ENCODE measurements at regions not wholly inside any gene's neighbourhood (a gene's known extent, or its start where the extent isn't known, plus 50 kb on each side); places are given as distances from the start of the nearest gene placed in this dataset.
"Not testable (repeated sequence)": the region's sequence is repeated elsewhere in the genome, so short reads cannot be mapped to it uniquely, and the experiment has no call there.

DNA sequence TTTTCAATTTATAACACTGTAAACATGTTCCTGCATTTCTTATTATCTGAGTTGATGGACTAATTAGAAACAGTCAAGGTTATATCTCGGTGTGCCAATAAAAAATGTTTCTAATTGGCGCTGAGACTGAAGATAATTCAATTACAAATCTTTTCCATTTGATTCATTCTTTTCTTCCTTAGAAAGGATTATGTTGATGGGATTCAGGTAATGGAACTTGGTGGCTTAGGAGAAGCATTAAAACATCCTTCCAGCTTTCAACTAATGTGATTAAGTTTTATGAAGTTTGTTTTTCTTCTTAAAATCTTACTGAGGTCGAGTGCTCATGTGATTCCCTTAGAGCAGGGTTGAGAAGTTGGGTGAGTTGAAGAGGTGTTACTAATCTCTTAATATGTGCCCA lies 1015.3 kb downstream of the NR2F1-AS1 start:
- no peak for DNase-seq (ENCODE audit: low read depth in 2 of 2)

DNA sequence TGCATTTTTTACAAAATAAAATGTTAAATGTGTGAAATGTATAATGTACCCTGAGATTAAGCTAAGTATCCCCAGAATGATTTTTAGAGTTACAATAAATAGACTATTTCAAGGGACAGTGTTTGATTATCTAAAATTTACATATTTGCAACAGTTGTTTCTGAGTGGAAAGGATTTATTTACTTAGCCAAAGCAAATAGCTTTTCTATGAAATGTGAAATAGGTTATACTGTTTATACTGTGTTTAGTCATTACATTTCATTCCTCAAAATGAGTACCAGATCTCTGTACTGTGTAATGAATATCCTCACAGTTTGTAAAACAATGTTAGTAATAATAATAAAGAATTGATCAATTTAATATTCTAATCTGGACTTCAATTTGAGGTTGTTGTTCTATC lies 1019.0 kb downstream of the NR2F1-AS1 start:
- no peak for DNase-seq (ENCODE audit: low read depth in 2 of 2)

DNA sequence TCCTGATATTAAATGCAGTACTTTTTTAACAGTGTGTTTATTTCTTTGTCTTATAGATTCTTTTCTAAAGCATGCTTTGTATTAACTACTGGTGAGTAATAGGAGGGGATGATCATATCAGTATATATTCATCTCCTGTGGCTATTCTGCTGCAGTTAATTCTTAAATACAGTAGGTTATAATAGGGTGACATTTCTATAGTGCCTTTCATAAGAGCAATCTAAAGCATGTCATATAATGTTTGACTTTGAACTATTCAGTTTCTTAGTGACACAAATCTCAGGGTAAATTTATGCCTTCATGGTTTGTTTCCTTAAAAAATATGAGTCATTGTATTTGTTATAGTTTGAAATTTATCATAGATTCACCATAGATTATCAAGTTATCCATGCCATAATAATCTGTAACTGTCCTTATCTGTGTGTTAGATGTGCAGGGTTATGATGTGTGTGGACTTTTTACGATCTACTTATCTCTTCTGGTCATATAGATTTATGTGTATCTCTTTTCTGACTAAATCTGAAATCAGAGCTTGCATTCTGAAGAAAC lies 1019.5 kb downstream of the NR2F1-AS1 start:
- DNase-seq (ENCODE audit: low read depth in 2 of 2): no peak

DNA sequence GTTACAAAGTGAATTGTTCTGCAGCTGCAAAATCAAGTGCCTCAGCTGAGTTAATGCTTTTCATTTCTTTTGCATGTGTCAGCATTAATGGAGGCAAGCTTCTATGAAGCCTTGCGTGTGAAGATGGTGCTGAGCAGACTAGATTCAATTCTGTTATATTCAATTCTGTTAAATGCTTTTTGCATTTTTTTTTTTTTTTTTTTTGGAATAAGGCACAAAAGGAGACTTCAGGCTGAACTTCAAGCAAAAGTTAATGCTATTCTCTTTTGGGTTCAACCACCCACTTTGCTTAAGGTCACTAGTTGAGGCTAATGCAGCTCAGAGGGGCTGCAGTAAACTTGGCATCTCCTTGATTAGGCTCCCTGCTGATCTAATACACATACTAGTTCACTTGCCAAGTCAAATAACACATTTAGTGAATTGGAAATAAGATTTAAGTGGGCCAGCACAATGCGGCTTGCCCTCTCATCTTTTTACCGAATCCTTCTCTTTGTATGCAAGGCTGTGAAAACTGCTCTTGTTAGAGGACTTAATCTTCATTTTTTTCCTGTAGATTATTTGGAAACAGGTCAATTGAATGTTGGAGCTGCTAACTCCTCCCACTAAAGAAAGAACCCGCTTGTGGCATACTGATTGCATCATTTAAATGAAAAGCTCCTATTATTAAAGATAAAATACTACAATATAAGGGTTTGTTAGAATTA lies 1020.2 kb downstream of the NR2F1-AS1 start:
- no peak for DNase-seq (ENCODE audit: low read depth in 2 of 2)

DNA sequence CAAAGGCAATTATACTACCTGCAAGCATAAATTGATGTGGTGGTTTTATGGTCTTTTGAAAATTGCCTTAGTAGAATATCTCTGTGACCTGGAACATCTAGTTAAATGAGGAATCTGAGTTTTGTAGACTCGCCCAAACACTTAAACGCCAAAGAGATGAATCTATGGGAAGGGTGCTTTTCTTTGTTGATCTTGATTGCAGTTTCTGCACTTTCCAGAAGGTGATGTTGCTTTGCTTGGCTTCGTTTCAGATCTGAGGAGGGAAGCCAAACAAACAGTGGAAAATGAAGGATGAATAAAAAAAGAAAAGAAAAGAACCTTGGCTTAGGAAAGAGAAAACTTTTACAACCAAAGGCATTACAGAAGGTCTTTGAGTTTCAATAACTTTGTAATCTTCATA lies 1021.2 kb downstream of the NR2F1-AS1 start:
- no peak for DNase-seq (ENCODE audit: low read depth in 2 of 2)

DNA sequence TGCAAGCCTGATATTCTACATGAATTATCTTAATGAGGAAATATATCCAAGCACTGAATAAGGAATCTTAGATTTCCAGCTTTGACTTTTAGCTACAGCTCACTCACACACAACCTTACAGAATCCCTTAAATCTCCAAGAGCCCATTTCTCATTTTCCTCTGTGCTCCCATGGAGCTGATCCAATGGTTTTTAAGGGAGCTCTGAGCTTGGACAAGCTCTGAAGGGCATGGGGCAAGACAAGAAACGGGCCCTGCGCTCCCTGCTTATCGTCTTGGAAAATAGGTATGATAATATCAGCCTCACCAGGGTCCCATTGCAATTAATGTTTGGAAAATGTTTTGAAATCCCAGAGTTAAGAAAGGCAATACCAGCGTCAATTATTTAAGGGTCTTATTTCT lies 1021.7 kb downstream of the NR2F1-AS1 start:
- no peak for DNase-seq (ENCODE audit: low read depth in 2 of 2)

DNA sequence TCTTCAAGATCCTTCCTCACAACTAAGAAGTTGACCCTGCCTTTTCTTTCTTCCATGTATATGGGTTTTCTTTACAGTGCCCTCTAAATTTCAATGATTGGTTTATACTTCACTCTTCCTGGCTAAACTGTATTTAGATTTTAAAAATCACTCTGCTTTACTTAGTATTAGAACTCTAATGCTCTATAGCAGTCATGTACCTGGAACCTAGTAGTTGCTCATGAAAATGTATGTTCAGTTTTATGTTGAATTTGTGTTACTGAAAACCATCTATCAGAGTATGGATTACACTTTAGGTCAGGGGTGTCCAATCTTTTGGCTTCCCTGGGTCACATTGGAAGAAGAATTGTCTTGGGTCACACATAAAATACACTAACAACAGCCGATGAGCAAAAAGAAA lies 1024.3 kb downstream of the NR2F1-AS1 start:
- no peak for DNase-seq (ENCODE audit: low read depth in 2 of 2)

DNA sequence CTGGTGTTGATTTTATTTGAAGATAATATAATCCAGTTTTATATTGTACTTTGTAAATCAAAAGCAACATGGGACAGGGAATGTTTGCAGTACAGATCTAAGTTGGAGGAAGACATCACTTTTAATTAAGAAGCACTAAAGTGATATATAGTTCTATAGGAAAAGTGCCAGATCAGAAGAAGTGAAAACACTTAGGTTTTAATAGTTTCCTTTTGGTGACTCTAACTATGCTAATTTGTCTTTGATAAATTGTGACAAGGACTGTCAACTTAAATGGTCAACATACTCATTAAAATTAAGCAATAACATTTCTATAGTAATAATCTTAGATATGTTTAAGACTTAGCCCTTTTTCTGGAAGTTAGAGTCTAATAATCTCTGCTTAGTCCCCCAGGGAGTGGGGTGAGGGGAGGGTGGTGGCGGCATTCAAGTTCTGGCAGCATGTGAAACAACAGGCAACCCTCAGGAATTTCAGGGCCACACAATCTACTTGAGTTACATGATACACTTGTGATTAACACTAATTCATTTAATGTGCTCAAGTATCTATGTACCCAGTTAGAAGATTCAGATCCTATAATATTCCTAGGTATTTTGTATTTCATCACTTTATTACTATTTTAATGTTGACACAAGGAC lies 1026.5 kb downstream of the NR2F1-AS1 start:
- no peak for DNase-seq (ENCODE audit: low read depth in 2 of 2)

DNA sequence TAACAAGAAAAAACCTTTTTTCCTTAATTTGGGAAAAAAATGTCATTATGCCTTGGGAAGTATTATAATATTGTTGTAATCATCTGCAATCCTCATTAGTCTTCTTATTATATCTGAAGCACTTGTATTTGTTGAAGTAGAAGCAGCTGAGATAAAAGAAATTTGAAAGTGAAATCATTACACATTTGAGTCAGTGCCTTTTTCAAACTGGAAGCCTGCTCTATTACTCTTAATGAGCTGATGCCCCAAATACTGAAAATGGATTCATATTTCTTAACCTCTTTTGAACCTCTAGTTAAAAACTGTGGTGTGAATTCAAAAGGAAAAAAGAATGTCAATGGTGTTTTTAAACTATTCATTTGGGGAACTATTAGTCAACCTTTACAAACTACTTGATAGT lies 1027.7 kb downstream of the NR2F1-AS1 start:
- no peak for DNase-seq (ENCODE audit: low read depth in 2 of 2)

DNA sequence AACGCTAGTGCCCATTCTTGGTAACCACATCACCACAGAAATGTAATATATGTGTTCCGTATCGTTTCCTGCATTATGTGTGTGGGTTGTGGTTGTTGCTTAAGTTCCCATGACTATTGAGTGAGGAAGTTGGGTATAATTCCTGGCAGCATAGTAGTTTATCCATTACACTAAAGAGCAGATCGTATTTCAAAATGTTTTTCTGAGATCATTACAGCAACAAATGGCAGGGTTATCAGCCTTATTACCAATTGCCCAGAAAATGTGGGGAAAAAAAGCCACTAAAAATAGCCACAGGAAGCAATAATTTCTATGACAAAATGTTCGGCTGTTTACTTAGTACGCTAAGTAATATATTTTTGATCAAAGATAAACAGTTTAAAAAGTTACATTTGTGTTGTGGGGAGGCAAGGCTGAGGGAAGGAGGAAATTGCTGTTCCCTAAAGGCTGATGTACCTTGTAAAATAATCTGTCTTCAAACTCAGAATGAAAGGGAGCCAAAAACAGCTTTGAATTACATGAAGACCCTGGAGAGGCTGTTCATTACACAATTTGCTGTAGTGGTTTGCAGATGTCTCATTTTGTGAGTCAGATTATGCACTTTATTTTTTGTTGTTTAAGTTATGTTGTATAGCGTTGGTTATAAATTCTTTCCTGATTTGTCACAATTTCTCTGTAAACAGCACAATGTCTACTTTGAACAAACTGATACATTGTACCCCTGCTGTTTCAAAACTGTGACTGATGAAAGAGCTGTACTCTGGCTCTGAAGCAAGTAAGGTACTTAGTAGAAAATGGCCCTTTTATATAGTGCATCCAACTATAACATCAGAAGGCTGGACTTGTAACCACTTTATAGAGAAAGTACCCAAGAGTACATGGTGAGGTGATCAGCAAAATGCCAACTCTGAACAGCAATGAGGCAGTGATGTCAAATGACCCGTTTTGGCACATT lies 1028.5 kb downstream of the NR2F1-AS1 start:
- DNase-seq (ENCODE audit: low read depth in 2 of 2): no peak

DNA sequence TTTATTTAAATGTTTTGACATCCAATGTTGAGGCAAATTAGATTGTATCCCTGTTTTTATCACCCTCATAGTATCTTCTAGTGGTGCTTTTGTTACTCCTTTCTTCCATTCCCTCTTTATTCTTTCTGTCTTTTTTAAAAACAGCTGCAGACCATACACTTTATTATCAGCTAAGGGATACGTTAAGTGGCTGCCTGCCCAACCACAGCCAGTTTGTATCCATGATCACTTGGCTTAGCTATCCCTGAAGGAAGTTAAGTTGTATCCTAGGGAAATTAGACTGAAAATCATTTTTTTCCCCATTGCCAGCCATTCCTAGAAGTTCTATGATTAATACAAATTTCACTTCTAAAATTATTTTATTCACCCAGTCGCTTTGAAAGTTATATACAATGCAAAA lies 1032.7 kb downstream of the NR2F1-AS1 start:
- DNase-seq (ENCODE audit: low read depth in 2 of 2): no peak

DNA sequence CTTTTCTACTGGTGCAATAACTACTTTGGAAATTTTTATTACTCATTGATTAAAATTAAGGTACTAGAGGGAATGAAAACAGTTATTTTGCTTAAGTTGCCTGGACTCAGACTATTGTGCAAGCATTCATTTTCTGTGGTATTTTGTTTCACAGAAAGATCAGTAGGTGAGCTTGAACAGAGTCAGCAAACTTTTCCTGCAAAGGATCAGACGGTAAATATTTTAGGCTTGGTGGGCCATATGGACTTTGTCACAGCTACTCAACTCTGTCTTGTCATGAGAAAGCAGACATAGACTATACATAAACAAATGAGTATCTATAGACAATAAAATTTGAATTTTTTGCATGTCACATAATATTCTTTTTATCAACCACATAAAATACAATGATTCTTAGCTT lies 1036.4 kb downstream of the NR2F1-AS1 start:
- no peak for DNase-seq (ENCODE audit: low read depth in 2 of 2)

DNA sequence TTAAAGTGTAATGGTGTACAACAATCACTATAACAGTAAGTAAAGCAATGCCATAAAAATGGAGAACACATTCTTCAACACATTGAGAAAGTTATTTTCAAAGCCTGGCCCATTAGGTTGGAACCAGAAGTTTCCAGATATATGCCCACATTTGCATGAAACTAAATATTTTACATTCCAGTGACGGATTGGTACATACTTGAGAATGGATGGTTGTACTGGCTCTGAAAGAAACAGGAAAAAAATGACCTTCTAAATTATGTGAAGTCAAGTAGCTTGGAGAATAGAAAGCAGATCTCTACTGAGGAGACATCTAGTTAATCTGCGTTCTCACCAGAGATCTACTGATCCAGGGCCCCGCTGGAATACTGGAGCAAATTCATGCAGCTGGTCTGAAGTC lies 1037.0 kb downstream of the NR2F1-AS1 start:
- no peak for DNase-seq (ENCODE audit: low read depth in 2 of 2)

DNA sequence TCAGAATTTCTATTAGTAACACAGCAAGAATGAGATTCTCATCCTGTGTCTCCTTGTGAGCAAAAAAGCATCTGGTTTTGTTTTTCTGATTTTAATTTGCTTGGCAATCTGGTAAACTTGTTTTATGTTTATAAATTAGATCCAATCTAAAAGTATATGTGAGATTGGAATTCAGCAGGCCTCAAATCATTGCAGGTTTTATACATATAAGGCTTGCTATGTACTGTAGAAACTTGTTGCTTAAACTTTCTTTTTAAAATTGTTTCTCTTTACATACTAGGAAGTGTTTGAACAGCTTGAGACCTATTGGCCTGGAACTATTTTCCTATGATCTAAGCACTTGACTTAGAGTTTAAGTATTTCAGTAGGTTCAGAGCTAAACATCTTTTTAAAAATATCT lies 1037.8 kb downstream of the NR2F1-AS1 start:
- no peak for DNase-seq (ENCODE audit: low read depth in 2 of 2)

DNA sequence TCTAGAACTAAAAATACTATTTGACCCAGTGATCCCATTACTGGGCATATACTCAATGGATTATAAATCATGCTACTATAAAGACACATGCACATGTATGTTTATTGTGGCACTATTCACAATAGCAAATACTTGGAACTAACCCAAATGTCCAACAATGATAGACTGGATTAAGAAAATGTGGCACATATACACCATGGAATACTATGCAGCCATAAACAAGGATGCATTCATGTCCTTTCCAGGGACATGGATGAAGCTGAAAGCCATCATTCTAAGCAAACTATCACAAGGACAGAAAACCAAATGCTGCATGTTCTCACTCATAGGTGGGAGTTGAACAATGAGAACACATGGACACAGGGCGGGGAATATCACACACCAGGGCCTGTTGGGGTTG lies 1039.0 kb downstream of the NR2F1-AS1 start:
- not testable (repeated sequence) for DNase-seq (ENCODE audit: low read depth in 2 of 2)

DNA sequence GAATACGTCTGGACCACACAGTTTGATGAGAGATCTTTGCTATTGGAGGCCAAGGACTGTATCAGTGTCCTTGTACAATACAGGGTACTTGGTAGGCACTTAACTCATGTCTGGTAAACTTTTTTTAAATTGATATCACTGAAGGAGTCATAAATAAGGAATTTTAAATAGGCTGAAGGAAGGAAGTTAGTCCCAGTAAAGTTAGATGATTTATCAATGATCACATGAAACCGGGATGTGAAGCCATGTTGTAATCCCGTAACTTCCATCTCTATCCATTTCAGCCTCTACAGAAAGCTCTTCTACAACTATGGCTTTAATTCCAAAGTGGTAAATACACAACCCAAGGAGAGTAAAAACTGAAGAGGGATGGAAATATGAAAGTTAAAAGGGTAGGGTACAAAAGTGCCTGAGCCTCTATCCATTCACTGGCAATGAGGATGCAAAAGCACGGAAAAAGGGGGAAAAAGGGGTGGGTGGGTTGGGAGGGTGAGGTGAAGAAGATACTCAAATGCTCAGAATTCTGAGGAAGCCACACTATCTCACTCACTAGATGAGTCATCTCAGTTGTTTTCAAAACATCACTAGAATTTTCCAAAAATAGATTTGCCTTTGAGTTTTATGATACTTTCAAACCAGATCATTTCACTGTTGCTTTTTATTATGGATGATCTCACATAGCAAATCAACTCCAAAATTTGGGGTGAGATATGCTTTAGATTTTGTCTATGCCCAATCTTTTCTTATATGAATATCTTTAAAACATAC lies 1053.5 kb downstream of the NR2F1-AS1 start:
- no peak for DNase-seq (ENCODE audit: low read depth in 2 of 2)

DNA sequence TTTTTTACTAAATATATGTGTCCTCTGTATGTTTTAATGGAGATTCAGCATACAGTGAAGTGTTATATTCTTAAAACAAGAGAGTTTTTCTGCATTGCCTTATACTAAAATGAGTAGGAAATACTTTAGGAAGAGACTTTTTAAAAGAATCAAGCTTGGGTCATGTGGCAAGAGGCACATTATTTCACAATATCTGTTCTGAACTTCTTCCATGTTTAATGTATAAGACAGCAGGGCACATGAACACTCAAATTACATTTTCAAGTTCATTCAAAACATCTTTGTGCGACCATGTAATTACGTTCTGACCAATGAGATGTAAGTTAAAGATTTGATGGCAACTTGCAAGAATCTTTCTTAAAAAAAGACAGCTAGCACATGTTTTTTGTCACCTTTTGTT lies 1055.9 kb downstream of the NR2F1-AS1 start:
- DNase-seq (ENCODE audit: low read depth in 2 of 2): no peak

DNA sequence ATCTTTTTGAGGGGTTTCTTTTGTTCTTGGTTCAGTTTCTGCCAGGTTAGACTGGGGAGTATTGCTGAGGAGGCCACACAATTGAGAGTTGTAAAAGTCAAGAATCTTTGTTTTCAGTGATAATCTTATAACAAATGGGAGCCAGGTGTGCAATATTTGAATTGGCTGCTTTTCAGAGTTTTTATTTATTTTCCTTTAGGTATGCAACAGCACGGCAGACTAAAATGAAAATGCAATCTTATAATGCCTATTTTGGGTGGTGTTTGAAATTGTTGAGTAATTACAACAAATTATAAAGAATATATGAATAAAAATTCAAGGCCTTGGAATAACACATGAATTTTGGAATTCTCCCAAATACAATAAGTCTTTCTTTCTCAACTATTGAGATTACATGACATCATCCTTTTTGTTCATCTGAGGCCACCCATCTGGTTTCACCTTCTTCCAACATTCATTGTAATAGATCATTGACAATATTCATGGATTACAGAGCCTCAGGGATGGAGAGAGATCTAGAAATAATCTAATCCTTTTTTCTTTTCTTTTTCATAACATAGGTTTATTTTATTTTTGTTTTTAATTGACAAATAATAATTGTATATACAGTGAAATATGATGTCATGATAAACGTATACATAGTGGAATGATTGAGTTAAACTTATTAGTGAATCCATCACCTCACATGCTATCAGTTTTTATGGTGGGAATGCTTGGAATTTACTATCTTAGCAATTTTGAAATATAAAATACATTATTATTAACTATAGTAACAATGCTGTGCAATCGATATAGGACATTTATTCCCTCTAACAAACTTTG lies 1061.0 kb downstream of the NR2F1-AS1 start:
- DNase-seq (ENCODE audit: low read depth in 2 of 2): no peak

DNA sequence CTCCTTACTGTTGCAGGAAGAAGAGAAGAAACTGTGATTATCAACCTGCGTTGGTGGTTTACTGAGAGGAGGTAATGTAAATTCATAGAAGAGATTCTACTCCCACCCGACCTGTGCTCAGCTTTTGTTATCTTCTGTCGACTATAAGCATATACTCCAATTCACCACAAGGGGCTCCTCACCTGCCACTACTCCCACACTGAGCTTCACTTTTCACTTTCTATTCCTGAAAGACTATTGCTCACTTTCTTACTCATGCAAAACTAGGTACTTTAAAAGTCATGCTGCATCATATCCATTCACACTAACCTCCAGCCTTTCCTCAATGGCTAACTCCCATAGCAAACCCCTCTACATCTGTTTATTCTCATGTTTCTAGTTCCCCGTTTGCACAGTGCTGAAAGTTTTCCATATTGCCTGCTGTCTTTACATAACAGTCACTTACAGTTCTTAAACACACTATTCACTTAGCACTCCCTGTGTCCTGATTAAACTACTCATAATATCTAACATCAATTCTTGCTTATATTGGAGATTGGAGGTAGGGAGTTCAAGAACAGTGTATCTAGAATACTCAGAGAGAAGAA lies 1062.6 kb downstream of the NR2F1-AS1 start:
- DNase-seq (ENCODE audit: low read depth in 2 of 2): no peak

DNA sequence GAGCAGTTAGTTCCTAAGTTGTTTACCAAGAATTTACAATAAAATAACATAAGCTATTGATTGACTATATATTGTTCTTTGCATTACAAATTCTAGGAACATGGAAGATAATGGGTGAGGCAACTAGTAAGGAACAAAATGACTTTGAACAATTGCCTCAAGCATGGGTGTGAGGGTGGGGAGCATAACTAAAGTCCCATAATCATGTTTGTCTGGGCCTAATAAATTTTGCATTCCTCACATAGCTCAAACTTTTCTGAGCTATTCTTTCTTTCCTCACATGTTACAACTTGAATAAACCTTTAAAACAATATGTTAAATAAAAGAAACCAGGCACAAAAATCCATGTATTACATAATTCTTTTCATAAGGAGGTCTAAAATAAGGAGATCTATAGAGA lies 1066.1 kb downstream of the NR2F1-AS1 start:
- DNase-seq (ENCODE audit: low read depth in 2 of 2): no peak

All from stimulated activated CD4-positive, alpha-beta T cell treated with anti-CD3 and anti-CD28 coated beads, Interleukin-4, amount 100 ng/mL, for 48 hours (primary cell).